SK-N-SH (cell line): ENCODE measurements at regions not wholly inside any gene's neighbourhood (a gene's known extent, or its start where the extent isn't known, plus 50 kb on each side); places are given as distances from the start of the nearest gene placed in this dataset.
A peak's percentile ranks its signal among the peaks of the same experiment; 100 is the strongest.

Source experiments
- CTCF ChIA-PET: fragments of 300-600, 350-600 bp; formaldehyde crosslinking; extraction: SDS; loops from one replicate; lab custom pipeline; 2021; lab: Yijun Ruan, JAX
- POLR2A ChIA-PET: fragments of 350-600 bp; sonication (Branson Sonifier 250); formaldehyde crosslinking; extraction: SDS; loops from one replicate; lab custom pipeline; 2020; ENCODE audit warnings: antibody characterized with exemption, inconsistent platforms; lab: Yijun Ruan, JAX
- DNase-seq: peaks from one replicate; pipeline ENCODE4 v3.0.0; 2012
- H2AFZ ChIP-seq: fragments of 200-600 bp; sonication (generic); 2 replicates; pipeline ENCODE4 v1.8.1; 2016; ENCODE audit warnings: antibody characterized with exemption, mild to moderate bottlenecking, low read depth
- H3F3A ChIP-seq: fragments of 200-600 bp; sonication (generic); replicated peaks from 2 replicates; pipeline ENCODE3; 2016; ENCODE audit warnings: antibody characterized with exemption, mild to moderate bottlenecking; ENCODE audit not compliant: insufficient read depth
- H3K27ac ChIP-seq, 2 experiments: fragments of 200-500 bp in 1 of 2; fragments of 200-600 bp in 1 of 2; sonication (Bioruptor generic) in 1 of 2; sonication (generic), shearing (Covaris generic) in 1 of 2; 2 replicates each; pipeline versions ENCODE4 v1.5.1 to v1.6.1; 2014 to 2016; ENCODE audit warnings: low read depth in 2 of 2, inconsistent platforms in 1 of 2, low read length in 1 of 2, mild to moderate bottlenecking in 1 of 2, mixed read lengths in 1 of 2
- H3K27me3 ChIP-seq: fragments of 200-600 bp; sonication (generic), shearing (Covaris generic); 2 replicates; pipeline ENCODE4 v1.6.1; 2016; ENCODE audit warnings: mixed run types; ENCODE audit not compliant: insufficient read depth
- H3K36me3 ChIP-seq, 2 experiments: fragments of 200-500 bp in 1 of 2; fragments of 200-600 bp in 1 of 2; sonication (Bioruptor generic) in 1 of 2; sonication (generic) in 1 of 2; replicated peaks in 1 of 2; 2 replicates each; pipeline versions ENCODE3 to v1.5.1; 2014 to 2016; ENCODE audit warnings: low read length in 1 of 2, mild to moderate bottlenecking in 1 of 2; ENCODE audit not compliant: insufficient read depth in 2 of 2, control insufficient read depth in 1 of 2
- H3K4me1 ChIP-seq, 2 experiments: fragments of 200-500 bp in 1 of 2; fragments of 200-600 bp in 1 of 2; sonication (Bioruptor generic) in 1 of 2; sonication (generic), shearing (Covaris generic) in 1 of 2; 2 replicates each; pipeline versions ENCODE4 v1.5.1 to v1.6.1; 2014 to 2016; ENCODE audit warnings: low read depth in 1 of 2, low read length in 1 of 2, mixed run types in 1 of 2; ENCODE audit not compliant: insufficient read depth in 2 of 2, control insufficient read depth in 1 of 2
- H3K4me2 ChIP-seq: fragments of 200-600 bp; sonication (generic), shearing (Covaris generic); 2 replicates; pipeline ENCODE4 v1.6.1; 2017; ENCODE audit warnings: mixed run types
- H3K4me3 ChIP-seq, 2 experiments: fragments of 200-500 bp in 1 of 2; fragments of 200-600 bp in 1 of 2; sonication (Bioruptor generic) in 1 of 2; sonication (generic), shearing (Covaris generic) in 1 of 2; 2 replicates each; pipeline versions ENCODE4 v1.5.1 to v1.8.1; 2014 to 2016; ENCODE audit warnings: low read depth in 2 of 2, inconsistent platforms in 1 of 2, low read length in 1 of 2, mild to moderate bottlenecking in 1 of 2, mixed read lengths in 1 of 2, moderate library complexity in 1 of 2
- H3K79me2 ChIP-seq: fragments of 200-600 bp; sonication (generic); 2 replicates; pipeline ENCODE4 v1.8.1; 2017; ENCODE audit warnings: mild to moderate bottlenecking; ENCODE audit not compliant: insufficient read depth
- H3K9ac ChIP-seq: fragments of 200-600 bp; sonication (generic); 2 replicates; pipeline ENCODE4 v1.6.1; 2017; ENCODE audit warnings: mixed run types
- H3K9me2 ChIP-seq: fragments of 200-600 bp; sonication (generic); 2 replicates; pipeline ENCODE4 v1.6.1; 2017; ENCODE audit warnings: mixed run types
- H3K9me3 ChIP-seq: fragments of 200-600 bp; sonication (generic); 2 replicates; pipeline ENCODE4 v1.6.1; 2017; ENCODE audit warnings: mixed run types, mild to moderate bottlenecking, moderate library complexity
- H4K20me1 ChIP-seq: fragments of 200-600 bp; sonication (generic); 2 replicates; pipeline ENCODE4 v1.6.1; 2017; ENCODE audit warnings: mild to moderate bottlenecking, mixed run types; ENCODE audit not compliant: insufficient read depth
- ELF1 ChIP-seq: IDR thresholded peaks from 2 replicates; pipeline ENCODE4 v1.4.0; 2012
- GATA2 ChIP-seq: sonication (generic); formaldehyde crosslinking; IDR thresholded peaks from 2 replicates; pipeline ENCODE4 v1.5.0; 2020; ENCODE audit warnings: mild to moderate bottlenecking, missing genetic modification reagents
- NFIC ChIP-seq: IDR thresholded peaks from 2 replicates; pipeline ENCODE4 v1.4.0; 2012; ENCODE audit warnings: borderline replicate concordance
- NRF1 ChIP-seq: IDR thresholded peaks from 2 replicates; pipeline ENCODE4 v1.6.1; 2012; ENCODE audit warnings: low read depth, mild to moderate bottlenecking, low read length
- RAD21 ChIP-seq: IDR thresholded peaks from 2 replicates; pipeline ENCODE4 v1.6.1; 2012; ENCODE audit warnings: mild to moderate bottlenecking, low read length
- SIN3A ChIP-seq: IDR thresholded peaks from 2 replicates; pipeline ENCODE4 v1.6.1; 2012; ENCODE audit warnings: low read depth, mild to moderate bottlenecking, low read length, moderate library complexity, borderline replicate concordance
- TAF1 ChIP-seq: IDR thresholded peaks from 2 replicates; pipeline ENCODE4 v1.6.1; 2012; ENCODE audit warnings: low read depth, mild to moderate bottlenecking, low read length, moderate library complexity, borderline replicate concordance
- TCF12 ChIP-seq: IDR thresholded peaks from 2 replicates; pipeline ENCODE4 v1.4.0; 2012
- WGBS: methylation state at CpG from one replicate; pipeline ENCODE4 v1.1.6; 2017; ENCODE audit warnings: low lambda C conversion rate; 5-methylcytosine and 5-hydroxymethylcytosine counted together
- TF ChIP-seq, protein P1 (sequence below): fragments of 150-350 bp; IDR thresholded peaks from 2 replicates; pipeline ENCODE4 v1.6.1; 2017; ENCODE audit warnings: antibody characterized with exemption, low read length, low read depth, borderline replicate concordance
- TF ChIP-seq, protein P2 (sequence below): IDR thresholded peaks from 2 replicates; pipeline ENCODE4 v1.4.0; 2012; ENCODE audit warnings: low read depth, borderline replicate concordance
- TF ChIP-seq, protein P3 (sequence below): IDR thresholded peaks from 2 replicates; pipeline ENCODE4; 2012

DNA sequence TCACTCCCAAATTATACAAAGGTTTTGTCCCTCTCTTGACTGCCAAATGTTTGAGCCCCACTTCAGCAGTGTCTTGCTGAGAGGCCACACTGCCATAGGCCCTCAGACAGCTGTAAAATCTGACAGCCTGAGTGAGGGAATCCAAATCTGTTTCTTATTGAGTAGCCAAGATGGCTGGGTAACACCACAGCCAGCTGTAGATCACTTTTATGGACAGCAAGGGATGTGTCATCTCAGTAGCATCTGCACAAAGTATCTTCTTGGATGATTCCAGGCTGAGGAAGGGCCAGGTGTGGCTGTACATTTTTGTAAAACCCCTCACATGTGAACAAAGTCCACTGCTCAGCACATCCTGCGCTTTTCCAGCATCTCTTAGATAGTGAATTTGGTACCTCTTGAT, 237.0 kb upstream of the LRTM1 start:
- Histone ChIP-seq H3F3A (peaks cover 33% of the 10 kb centered on the region), H3K27ac (no peak overlapping the region; a peak in 1 of 4 replicates), H3K79me2 (no peaks in the 10 kb centered on the region), H3K4me1 (peaks cover 6 to 25% of the 10 kb centered on the region in 2 experiments), H3K4me3 (no peak overlapping the region), H2AFZ (no peak overlapping the region), H3K27me3 (no peaks in the 10 kb centered on the region), H3K9me2 (no peaks in the 10 kb centered on the region), H3K9me3 (no peaks in the 10 kb centered on the region), H3K9ac (no peak overlapping the region), H3K4me2 (no peak overlapping the region), H4K20me1 (no peaks in the 10 kb centered on the region), H3K36me3 (no peaks in the 10 kb centered on the region)
- no peak for DNase-seq
- TF ChIP-seq RAD21 = no peak
- TF ChIP-seq SIN3A = no peak
- TF ChIP-seq, protein P1, sequence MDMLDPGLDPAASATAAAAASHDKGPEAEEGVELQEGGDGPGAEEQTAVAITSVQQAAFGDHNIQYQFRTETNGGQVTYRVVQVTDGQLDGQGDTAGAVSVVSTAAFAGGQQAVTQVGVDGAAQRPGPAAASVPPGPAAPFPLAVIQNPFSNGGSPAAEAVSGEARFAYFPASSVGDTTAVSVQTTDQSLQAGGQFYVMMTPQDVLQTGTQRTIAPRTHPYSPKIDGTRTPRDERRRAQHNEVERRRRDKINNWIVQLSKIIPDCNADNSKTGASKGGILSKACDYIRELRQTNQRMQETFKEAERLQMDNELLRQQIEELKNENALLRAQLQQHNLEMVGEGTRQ = no peak
- TF ChIP-seq NRF1 = no peak
- no peak for TF ChIP-seq TAF1
- TF ChIP-seq, protein P2, sequence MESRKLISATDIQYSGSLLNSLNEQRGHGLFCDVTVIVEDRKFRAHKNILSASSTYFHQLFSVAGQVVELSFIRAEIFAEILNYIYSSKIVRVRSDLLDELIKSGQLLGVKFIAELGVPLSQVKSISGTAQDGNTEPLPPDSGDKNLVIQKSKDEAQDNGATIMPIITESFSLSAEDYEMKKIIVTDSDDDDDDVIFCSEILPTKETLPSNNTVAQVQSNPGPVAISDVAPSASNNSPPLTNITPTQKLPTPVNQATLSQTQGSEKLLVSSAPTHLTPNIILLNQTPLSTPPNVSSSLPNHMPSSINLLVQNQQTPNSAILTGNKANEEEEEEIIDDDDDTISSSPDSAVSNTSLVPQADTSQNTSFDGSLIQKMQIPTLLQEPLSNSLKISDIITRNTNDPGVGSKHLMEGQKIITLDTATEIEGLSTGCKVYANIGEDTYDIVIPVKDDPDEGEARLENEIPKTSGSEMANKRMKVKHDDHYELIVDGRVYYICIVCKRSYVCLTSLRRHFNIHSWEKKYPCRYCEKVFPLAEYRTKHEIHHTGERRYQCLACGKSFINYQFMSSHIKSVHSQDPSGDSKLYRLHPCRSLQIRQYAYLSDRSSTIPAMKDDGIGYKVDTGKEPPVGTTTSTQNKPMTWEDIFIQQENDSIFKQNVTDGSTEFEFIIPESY = no peak
- TF ChIP-seq TCF12 = peak; percentile 67
- TF ChIP-seq, protein P3, sequence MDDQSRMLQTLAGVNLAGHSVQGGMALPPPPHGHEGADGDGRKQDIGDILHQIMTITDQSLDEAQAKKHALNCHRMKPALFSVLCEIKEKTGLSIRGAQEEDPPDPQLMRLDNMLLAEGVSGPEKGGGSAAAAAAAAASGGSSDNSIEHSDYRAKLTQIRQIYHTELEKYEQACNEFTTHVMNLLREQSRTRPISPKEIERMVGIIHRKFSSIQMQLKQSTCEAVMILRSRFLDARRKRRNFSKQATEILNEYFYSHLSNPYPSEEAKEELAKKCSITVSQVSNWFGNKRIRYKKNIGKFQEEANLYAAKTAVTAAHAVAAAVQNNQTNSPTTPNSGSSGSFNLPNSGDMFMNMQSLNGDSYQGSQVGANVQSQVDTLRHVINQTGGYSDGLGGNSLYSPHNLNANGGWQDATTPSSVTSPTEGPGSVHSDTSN = peak; percentile 42
- ChIA-PET POLR2A (no interaction called here), CTCF (interaction anchor here (0.8 kb wide), 1 partner anchor 1018 kb away, joined by 3 read pairs; no protein-coding TSS in a partner anchor)
- WGBS = 89% methylated on average over 1 of the region's 1 CpG

DNA sequence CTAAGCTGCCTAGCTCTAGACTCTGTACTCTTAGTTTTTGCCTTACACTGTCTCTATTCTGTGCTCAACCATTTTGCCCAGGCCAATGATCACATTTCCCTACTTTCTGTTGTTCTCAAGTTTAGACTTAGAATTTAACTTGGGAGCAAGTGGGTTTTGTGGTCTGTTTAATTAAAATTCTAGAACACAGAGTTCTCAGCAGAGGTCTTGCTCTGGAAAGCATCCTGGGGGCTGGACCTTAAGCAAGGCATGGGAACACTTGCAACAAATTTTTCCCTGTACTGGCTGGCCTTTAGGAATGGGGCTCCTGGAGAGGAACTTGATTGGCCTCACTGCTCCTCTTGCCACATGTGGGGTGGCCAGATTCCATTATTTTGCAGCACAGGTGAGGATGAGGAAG, 236.3 kb upstream of the LRTM1 start:
- H3F3A ChIP-seq = peaks cover 36% of the 10 kb centered on the region
- no peak overlapping the region for H3K4me2 ChIP-seq
- H3K4me1 ChIP-seq = peaks cover 8 to 28% of the 10 kb centered on the region in 2 experiments
- no peak overlapping the region for H3K4me3 ChIP-seq
- H3K79me2 ChIP-seq = no peaks in the 10 kb centered on the region
- H3K9ac ChIP-seq = no peak overlapping the region
- no peaks in the 10 kb centered on the region for H3K9me2 ChIP-seq
- no peaks in the 10 kb centered on the region for H4K20me1 ChIP-seq
- no peaks in the 10 kb centered on the region for H3K9me3 ChIP-seq
- no peak overlapping the region for H3K27ac ChIP-seq
- H2AFZ ChIP-seq = no peak overlapping the region
- H3K36me3 ChIP-seq = no peaks in the 10 kb centered on the region
- ChIA-PET CTCF (no interaction called here), POLR2A (no interaction called here)
- H3K27me3 ChIP-seq = no peaks in the 10 kb centered on the region
- TF ChIP-seq ELF1 = no peak
- no peak for TF ChIP-seq GATA2 (CRISPR knock-in tag)
- TF ChIP-seq NFIC = no peak
- DNase-seq = no peak
